NB4 (cell line): ENCODE measurements at regions not wholly inside any gene's neighbourhood (a gene's known extent, or its start where the extent isn't known, plus 50 kb on each side); places are given as distances from the start of the nearest gene placed in this dataset.

Experiments
- CTCF ChIP-seq: IDR thresholded peaks from one replicate; pipeline ENCODE4 v1.5.1; 2012; ENCODE audit warnings: low read depth, low read length
- POLR2A ChIP-seq: IDR thresholded peaks from 2 replicates; pipeline ENCODE4 v1.6.1; 2011; ENCODE audit warnings: mild to moderate bottlenecking; ENCODE audit not compliant: insufficient read length; ENCODE audit errors: extremely low read depth

GRCh38 chr2:4190548-4190947 is 487.2 kb downstream of the DCDC2C start:
- TF ChIP-seq POLR2A = no peak
- no peak for TF ChIP-seq CTCF
